ENCODE measurements at regions not wholly inside any gene's neighbourhood (a gene's known extent, or its start where the extent isn't known, plus 50 kb on each side); places are given as distances from the start of the nearest gene placed in this dataset.

- no peak for FAIRE-seq
Measured at GRCh38 chr11:111019871-111020670, 225.5 kb upstream of the POU2AF2 start.

- no peak for FAIRE-seq
Measured at GRCh38 chr11:111019451-111019850, 226.1 kb upstream of the POU2AF2 start.

- no peak for FAIRE-seq
Measured at GRCh38 chr11:111018566-111018965, 227.0 kb upstream of the POU2AF2 start.

- FAIRE-seq: no peak
Measured at GRCh38 chr11:111012491-111012890, 233.0 kb upstream of the POU2AF2 start.

GRCh38 chr11:111011275-111011594, 234.3 kb upstream of the POU2AF2 start:
- FAIRE-seq: no peak

GRCh38 chr11:111010391-111011274, 234.9 kb upstream of the POU2AF2 start:
- FAIRE-seq: no peak

GRCh38 chr11:111006227-111006626, 239.3 kb upstream of the POU2AF2 start:
- no peak for FAIRE-seq

GRCh38 chr11:111001986-111002611, 243.4 kb upstream of the POU2AF2 start:
- no peak for FAIRE-seq

GRCh38 chr11:111001081-111001430, 244.5 kb upstream of the POU2AF2 start:
- peak; percentile 39 for FAIRE-seq

GRCh38 chr11:111000400-111001080, 245.0 kb upstream of the POU2AF2 start:
- FAIRE-seq: no peak

GRCh38 chr11:110992481-110992880, 253.0 kb upstream of the POU2AF2 start:
- FAIRE-seq: no peak

- no peak for FAIRE-seq
Measured at GRCh38 chr11:110991661-110992355, 253.7 kb upstream of the POU2AF2 start.

- FAIRE-seq: no peak
Measured at GRCh38 chr11:110990311-110990710, 255.2 kb upstream of the POU2AF2 start.

GRCh38 chr11:110989428-110990133, 255.9 kb upstream of the POU2AF2 start:
- FAIRE-seq: no peak

- no peak for FAIRE-seq
Measured at GRCh38 chr11:110988671-110989070, 256.9 kb upstream of the POU2AF2 start.

GRCh38 chr11:110986016-110986415, 259.5 kb upstream of the POU2AF2 start:
- FAIRE-seq: no peak

- FAIRE-seq: no peak
Measured at GRCh38 chr11:110985547-110985946, 260.0 kb upstream of the POU2AF2 start.

- FAIRE-seq: no peak
Measured at GRCh38 chr11:110984693-110985092, 260.8 kb upstream of the POU2AF2 start.

GRCh38 chr11:110984147-110984546, 261.4 kb upstream of the POU2AF2 start:
- FAIRE-seq: no peak

GRCh38 chr11:110982214-110982613, 263.3 kb upstream of the POU2AF2 start:
- no peak for FAIRE-seq

- FAIRE-seq: no peak
Measured at GRCh38 chr11:110979696-110980095, 265.8 kb upstream of the POU2AF2 start.

GRCh38 chr11:110977661-110978060, 265.4 kb upstream of the ARHGAP20 start:
- no peak for FAIRE-seq

All from endometrium (tissue), 2 donors.